GM12873 (cell line): ENCODE measurements at regions not wholly inside any gene's neighbourhood (a gene's known extent, or its start where the extent isn't known, plus 50 kb on each side); places are given as distances from the start of the nearest gene placed in this dataset.

Source experiments
- TF ChIP-seq, protein P1 (sequence below): IDR thresholded peaks from 2 replicates; pipeline ENCODE4 v1.5.1; 2012; ENCODE audit warnings: low read depth, mild to moderate bottlenecking, moderate library complexity, low read length, control low read depth; ENCODE audit not compliant: insufficient read depth; ENCODE audit errors: missing control alignments

DNA sequence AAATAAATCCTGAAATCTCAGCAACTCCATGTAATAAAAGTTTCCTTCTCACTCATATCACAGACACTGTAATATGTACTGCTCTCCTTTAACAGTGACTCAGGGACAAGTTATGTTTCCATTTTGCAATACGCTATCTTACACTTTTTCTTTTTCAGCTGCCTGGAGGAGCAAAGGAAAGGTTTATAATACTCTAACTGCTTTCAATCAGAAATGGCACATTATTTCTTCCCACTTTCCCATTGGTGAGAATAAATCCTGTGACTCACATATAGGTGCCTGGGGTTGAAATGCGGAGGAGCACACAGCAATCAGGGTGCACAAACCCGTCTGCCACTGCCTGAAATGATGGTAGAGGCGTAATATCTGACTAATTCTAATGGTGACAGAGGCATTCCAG lies 186.6 kb downstream of the HINT1 start:
- TF ChIP-seq, protein P1, sequence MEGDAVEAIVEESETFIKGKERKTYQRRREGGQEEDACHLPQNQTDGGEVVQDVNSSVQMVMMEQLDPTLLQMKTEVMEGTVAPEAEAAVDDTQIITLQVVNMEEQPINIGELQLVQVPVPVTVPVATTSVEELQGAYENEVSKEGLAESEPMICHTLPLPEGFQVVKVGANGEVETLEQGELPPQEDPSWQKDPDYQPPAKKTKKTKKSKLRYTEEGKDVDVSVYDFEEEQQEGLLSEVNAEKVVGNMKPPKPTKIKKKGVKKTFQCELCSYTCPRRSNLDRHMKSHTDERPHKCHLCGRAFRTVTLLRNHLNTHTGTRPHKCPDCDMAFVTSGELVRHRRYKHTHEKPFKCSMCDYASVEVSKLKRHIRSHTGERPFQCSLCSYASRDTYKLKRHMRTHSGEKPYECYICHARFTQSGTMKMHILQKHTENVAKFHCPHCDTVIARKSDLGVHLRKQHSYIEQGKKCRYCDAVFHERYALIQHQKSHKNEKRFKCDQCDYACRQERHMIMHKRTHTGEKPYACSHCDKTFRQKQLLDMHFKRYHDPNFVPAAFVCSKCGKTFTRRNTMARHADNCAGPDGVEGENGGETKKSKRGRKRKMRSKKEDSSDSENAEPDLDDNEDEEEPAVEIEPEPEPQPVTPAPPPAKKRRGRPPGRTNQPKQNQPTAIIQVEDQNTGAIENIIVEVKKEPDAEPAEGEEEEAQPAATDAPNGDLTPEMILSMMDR: no peak

DNA sequence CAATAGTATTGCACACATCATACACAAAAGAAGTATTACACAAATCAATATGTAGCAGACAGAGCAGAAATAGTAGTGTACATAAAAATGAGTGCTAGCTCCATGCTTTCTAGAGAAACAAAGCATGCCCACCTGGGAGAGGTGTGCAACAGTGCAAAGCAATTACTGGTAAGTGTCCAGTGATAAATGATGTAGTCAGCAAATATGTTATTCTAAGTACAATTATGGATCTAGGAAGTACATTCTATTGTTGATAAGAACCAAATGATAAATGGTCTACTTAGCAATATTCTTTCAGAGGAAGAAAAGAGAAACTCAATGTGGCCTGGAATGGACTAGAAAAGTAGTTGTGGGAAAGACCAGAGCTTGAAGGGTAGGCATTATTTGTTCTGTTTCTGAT lies 188.6 kb downstream of the HINT1 start:
- TF ChIP-seq, protein P1: no peak

DNA sequence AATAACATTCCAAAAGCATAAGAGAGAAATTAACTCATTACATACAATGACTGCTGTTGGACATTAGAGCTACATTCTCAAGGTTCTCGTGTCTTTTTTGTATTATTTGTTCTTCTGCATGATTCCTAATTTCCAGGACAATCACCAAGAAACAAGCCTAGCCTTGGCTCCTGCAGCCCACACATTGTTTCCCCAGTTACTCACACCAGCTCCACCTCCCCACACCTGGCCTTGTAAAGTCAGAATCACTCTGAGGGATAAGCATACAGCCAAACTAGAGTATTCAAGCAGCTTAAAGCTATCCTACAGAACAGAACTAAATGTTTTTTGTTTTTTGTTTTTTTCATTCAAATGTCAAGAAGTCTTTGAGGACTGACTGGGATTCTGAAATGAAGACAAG lies 189.2 kb downstream of the HINT1 start:
- TF ChIP-seq, protein P1: no peak

DNA sequence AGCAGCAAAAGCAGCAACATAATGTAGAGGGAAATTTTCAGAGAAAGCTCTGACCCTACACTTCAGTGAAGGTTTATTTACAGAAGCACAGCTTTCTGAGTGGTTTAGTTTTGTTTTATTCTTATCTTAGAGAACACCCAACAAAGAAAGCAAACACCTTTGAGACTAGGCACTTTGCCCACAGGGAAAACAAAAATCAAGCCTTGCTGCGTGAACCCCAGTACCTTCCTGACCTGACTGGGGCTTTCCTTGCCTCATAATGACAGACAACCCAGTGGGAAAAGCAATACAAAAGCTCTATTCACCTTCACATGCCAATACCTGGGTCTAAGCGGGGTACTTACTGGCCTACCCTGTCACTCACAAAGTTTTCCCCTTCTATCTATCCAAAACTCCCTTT lies 189.8 kb downstream of the HINT1 start:
- TF ChIP-seq, protein P1: no peak

DNA sequence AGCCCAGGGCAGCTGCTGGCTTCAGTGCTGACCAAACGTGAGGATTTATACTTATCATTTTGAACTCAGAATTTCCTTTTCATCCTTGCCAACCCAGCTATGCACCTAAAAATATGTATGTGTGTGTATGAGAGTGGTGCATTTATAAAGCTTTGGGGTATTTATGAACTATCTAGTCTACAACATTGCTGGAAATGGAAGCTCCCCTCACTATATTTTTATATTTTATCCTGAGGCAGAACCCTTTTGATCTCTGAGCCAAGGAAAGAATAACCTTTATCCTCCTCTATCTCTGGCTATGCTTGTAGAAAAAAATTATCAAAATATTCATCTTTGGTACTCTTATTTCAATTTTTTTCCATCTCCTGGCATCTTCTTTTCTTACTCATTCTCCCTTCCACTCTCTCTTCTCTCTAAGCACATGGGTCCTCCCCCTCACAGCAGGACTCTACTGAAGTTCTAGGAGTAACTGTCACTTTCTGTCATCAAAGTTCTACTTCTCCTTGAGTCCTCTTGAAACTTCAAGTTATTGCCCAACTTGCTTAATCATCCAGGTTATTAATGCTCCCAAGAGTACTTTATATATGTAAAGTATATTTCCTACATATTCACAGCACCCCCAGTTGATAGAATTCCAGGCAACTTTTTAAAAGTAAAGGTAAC lies 190.9 kb downstream of the HINT1 start:
- TF ChIP-seq, protein P1: no peak

DNA sequence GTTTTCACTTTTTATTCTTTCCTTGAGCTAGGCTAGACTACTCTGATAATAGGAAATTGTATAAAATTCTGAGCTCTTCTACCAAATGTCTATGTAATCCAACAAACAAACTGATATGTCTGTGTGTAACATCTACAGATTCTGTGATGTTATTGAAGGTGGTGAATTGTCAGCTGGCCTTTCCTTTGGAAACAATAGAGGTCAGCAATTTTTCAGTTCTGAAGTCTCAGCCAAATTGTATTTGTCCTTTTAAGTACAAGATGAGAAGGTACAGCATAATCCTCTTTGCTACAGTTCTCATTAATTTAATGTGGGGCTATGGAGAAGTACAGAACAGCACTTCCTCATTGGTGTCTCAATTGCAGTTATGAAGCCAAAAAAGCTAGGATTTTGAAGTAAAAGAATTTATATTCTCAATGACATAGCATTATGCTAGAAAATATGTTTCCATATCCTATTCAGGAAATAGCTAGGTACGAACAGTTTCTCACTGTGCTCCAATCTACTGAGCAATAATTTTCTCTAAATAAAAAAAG lies 198.0 kb downstream of the HINT1 start:
- TF ChIP-seq, protein P1: no peak

DNA sequence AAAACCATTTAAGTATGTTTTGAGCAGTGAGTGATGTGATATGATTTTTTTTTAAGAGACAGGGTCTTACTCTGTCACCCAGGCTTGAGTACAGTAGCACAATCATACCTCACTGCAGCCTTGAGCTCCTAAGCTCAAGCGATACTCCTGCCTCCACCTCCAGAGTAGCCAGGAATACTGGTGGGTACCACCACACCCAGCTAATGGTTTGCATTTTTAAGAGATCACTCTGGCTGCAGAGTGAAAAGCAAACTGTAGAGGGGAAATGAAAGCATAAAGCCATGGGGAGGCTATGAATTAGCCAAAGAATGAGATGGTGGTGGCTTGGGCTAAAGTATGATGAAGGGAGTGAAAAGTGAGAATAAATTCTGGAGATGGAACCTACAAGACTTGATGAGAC lies 199.1 kb downstream of the HINT1 start:
- TF ChIP-seq, protein P1: no peak
